ENCODE measurements at regions not wholly inside any gene's neighbourhood (a gene's known extent, or its start where the extent isn't known, plus 50 kb on each side); places are given as distances from the start of the nearest gene placed in this dataset.

DNA sequence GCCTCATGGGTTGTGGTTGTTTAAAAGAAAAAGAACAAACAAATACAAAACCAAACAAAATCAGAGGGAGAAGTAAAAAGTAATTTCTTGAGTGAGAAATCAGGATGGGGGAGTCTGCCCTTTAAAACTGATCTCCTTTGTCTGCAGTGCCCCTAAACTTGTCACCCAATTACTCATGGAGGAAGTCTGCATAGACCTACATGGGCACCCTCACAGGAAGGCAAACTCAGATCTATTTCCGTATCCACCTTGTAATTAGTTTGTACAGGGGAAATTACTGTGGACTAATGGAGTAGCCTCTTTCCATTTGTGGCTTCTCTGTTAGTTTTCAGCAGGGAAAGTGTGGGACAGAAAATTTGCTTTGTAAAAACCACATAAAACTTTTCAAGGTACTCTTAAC lies 600.4 kb downstream of the ADGRL2 start:
- DNase-seq (ENCODE audit: low read depth): no peak
- TF ChIP-seq, protein P1, sequence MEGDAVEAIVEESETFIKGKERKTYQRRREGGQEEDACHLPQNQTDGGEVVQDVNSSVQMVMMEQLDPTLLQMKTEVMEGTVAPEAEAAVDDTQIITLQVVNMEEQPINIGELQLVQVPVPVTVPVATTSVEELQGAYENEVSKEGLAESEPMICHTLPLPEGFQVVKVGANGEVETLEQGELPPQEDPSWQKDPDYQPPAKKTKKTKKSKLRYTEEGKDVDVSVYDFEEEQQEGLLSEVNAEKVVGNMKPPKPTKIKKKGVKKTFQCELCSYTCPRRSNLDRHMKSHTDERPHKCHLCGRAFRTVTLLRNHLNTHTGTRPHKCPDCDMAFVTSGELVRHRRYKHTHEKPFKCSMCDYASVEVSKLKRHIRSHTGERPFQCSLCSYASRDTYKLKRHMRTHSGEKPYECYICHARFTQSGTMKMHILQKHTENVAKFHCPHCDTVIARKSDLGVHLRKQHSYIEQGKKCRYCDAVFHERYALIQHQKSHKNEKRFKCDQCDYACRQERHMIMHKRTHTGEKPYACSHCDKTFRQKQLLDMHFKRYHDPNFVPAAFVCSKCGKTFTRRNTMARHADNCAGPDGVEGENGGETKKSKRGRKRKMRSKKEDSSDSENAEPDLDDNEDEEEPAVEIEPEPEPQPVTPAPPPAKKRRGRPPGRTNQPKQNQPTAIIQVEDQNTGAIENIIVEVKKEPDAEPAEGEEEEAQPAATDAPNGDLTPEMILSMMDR (IDR thresholded peaks at IDR 0.05; ENCODE audit: low read depth, low read length, missing control alignments): no peak

DNA sequence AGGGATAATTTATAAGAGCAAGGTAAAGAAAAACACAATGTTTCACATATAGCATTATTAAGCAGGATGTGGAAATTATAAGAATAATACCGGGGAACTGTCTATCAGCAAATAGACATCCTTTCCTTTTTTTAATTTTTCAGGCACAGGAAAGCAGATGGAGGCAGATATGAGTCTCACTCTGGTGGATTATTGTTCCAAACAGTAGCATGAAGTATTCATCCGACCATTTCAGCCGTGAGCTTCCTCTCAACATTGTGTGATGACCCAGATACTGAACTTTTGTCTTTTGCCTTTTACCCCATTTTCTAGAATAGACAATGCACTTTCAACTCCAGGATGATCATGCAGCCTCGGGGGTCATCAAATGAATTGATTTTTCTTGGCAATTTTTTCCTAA lies 599.8 kb downstream of the ADGRL2 start:
- no peak overlapping the region for H3K4me3 ChIP-seq (ENCODE audit: low read depth, low read length)
- TF ChIP-seq, protein P1 (IDR thresholded peaks at IDR 0.05; ENCODE audit: low read depth, low read length, missing control alignments): no peak
- DNase-seq (ENCODE audit: low read depth): no peak

More for the DNA sequence above, 600.4 kb downstream of the ADGRL2 start:
- H3K4me3 ChIP-seq (ENCODE audit: low read depth, low read length): no peak overlapping the region

DNA sequence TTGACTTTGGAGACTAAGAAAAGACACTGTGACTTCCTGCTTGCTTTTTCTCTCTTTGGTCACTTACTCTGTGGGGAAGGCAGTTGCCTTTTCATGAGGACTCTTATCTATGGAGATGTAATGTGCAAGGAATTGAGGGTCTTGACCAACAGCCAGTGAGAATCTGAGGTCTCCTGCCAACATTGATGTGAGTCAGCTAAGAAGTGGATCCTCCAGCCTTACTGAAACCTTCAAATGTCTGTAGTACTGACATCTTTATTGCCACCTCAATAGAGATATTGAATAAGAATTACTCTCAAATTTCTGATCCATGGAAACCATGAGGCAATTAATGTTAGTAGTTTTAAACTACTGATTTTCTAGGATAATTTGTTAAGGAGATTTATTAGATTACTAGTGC lies 598.4 kb downstream of the ADGRL2 start:
- TF ChIP-seq, protein P1 (IDR thresholded peaks at IDR 0.05; ENCODE audit: low read depth, low read length, missing control alignments): no peak
- DNase-seq (ENCODE audit: low read depth): no peak
- H3K4me3 ChIP-seq (ENCODE audit: low read depth, low read length): no peak overlapping the region

DNA sequence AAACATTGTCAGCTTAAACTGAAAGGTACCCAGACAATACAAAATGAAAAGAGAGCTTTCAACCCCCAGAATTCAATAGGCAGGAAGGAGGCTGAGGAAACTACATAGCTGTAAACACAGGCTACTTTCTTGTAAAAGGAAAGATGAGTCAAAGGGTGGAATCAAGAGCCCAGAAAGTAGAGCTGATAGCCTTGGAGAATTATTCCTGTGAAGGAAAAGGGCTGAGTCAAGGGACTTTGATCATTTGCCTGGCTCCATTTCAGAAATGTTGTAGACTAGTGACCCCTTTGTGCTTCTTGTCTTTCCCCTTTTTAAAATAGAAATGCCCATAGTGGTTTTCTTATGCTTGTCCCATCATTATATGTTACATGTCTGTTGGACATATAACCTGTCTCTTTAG lies 597.6 kb downstream of the ADGRL2 start:
- no peak overlapping the region for H3K4me3 ChIP-seq (ENCODE audit: low read depth, low read length)
- TF ChIP-seq, protein P1 (IDR thresholded peaks at IDR 0.05; ENCODE audit: low read depth, low read length, missing control alignments): no peak
- DNase-seq (ENCODE audit: low read depth): no peak

DNA sequence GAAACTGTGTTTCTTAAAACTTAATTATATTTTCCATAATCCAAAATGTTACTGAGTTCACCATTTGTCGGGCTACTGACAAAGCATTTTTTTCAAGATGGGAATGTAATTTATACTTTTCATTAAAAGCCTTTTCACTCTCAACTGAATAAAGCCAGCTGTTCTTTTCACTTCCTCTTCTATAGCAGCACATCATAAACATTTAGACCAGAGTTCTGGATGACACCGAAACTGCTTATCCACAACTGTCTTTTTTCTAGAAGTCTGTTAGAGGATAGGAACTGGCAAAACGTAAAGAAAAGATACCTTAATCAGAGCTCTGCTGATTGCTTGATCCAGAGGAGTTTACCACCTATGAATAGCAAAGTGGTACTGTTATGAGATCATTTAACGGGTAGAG lies 594.7 kb downstream of the ADGRL2 start:
- TF ChIP-seq, protein P1 (IDR thresholded peaks at IDR 0.05; ENCODE audit: low read depth, low read length, missing control alignments): no peak
- DNase-seq (ENCODE audit: low read depth): no peak
- H3K4me3 ChIP-seq (ENCODE audit: low read depth, low read length): no peak overlapping the region

DNA sequence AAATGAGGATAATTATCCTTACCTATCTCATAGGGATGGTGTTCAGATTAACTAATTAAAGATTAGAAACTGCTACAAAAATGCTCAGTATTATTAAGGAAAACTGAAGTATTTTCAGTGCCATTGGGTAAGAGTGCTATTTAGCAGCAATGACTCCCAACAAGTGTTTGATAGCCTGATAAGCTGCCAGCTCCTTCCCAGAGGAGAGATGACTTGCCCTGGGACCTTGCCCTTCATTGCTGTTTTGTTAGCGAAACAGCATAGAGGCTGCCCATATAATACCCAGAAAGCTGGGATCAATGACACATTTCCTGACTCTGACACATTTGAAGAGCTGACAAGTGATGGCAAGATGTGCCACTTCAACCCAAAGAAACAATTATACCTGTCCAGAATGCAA lies 592.2 kb downstream of the ADGRL2 start:
- no peak for DNase-seq (ENCODE audit: low read depth)
- TF ChIP-seq, protein P1 (IDR thresholded peaks at IDR 0.05; ENCODE audit: low read depth, low read length, missing control alignments): no peak
- H3K4me3 ChIP-seq (ENCODE audit: low read depth, low read length): no peak overlapping the region

DNA sequence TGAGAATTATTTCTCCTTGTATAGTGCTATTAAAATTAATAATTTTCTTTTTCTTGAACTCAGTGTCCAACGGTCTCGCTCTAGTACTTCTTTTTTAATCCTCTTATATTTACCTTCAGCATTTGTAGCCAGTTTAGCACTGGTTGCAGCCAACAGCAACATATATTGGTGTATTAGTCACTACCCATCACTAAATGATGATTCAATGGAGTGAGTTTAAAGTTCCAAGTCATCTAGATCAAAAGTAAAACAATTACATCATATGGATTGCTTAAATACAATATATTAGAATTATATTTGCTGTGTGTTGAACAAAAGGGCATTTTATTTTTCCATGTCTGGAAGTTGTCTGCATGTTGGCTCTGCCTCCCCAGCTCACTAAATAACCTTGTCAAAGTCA lies 591.8 kb downstream of the ADGRL2 start:
- TF ChIP-seq, protein P1 (IDR thresholded peaks at IDR 0.05; ENCODE audit: low read depth, low read length, missing control alignments): no peak
- H3K4me3 ChIP-seq (ENCODE audit: low read depth, low read length): no peak overlapping the region
- DNase-seq (ENCODE audit: low read depth): no peak

Measured in GM12864 (cell line).